ENCODE measurements at regions not wholly inside any gene's neighbourhood (a gene's known extent, or its start where the extent isn't known, plus 50 kb on each side); places are given as distances from the start of the nearest gene placed in this dataset.

DNA sequence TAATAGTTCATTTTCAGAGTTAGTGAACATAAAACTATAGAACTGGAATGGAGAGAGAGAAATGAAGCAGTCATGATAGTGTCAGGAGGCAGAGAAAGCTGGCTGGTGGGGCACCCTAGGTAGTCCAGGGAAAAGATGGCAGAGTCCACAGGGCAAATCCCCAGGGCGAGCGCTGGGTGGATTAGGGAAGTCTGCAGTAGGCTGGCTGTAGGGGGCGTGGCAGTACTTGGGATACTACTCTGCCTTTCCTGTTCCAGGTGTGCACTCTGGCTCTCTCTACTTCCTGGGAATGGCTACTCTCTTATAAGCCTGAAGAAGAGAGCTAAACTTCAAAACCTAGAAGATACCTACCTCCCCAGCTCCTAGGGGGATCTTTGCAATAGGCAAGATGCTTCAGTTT is 232.9 kb upstream of the SLC10A2 start:
- CTCF ChIA-PET: no interaction called here
- DNase-seq (ENCODE audit: low read depth): no peak
- POLR2A ChIA-PET: no interaction called here
- TF ChIP-seq, protein P1, sequence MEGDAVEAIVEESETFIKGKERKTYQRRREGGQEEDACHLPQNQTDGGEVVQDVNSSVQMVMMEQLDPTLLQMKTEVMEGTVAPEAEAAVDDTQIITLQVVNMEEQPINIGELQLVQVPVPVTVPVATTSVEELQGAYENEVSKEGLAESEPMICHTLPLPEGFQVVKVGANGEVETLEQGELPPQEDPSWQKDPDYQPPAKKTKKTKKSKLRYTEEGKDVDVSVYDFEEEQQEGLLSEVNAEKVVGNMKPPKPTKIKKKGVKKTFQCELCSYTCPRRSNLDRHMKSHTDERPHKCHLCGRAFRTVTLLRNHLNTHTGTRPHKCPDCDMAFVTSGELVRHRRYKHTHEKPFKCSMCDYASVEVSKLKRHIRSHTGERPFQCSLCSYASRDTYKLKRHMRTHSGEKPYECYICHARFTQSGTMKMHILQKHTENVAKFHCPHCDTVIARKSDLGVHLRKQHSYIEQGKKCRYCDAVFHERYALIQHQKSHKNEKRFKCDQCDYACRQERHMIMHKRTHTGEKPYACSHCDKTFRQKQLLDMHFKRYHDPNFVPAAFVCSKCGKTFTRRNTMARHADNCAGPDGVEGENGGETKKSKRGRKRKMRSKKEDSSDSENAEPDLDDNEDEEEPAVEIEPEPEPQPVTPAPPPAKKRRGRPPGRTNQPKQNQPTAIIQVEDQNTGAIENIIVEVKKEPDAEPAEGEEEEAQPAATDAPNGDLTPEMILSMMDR (IDR thresholded peaks at IDR 0.05; ENCODE audit: insufficient read depth, low read depth, low read length): no peak
- Histone ChIP-seq H3K36me3 (ENCODE audit: control insufficient read depth, insufficient read depth, low read length) (no peaks in the 10 kb centered on the region), H3K4me3 (ENCODE audit: low read depth, low read length) (no peak overlapping the region), H3K27me3 (ENCODE audit: control insufficient read depth, insufficient read depth, low read length) (no peaks in the 10 kb centered on the region)

DNA sequence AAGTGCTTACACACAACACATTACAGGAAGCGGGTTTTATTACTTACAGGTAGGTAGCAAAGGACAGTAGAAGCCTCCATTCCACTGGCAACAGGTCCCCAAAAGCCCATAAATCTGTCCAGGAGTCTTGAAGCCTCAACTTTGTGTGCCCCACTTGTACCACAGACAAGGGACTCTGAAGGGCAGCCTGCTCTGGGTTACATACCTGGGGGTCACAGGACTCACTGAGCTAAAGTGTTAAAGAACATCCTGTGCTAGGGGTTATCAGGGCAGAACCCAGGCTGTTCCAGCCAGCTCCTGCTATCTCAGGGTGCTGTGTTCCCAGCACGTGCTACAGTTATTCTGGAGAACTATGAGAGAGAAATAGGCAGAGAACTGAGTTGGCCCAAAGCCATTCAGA is 230.9 kb upstream of the SLC10A2 start:
- CTCF ChIA-PET: no interaction called here
- Histone ChIP-seq H3K36me3 (ENCODE audit: control insufficient read depth, insufficient read depth, low read length) (no peaks in the 10 kb centered on the region), H3K27me3 (ENCODE audit: control insufficient read depth, insufficient read depth, low read length) (no peaks in the 10 kb centered on the region), H3K4me3 (ENCODE audit: low read depth, low read length) (no peak overlapping the region)
- DNase-seq (ENCODE audit: low read depth): no peak
- TF ChIP-seq, protein P1 (IDR thresholded peaks at IDR 0.05; ENCODE audit: insufficient read depth, low read depth, low read length): no peak
- POLR2A ChIA-PET: no interaction called here

DNA sequence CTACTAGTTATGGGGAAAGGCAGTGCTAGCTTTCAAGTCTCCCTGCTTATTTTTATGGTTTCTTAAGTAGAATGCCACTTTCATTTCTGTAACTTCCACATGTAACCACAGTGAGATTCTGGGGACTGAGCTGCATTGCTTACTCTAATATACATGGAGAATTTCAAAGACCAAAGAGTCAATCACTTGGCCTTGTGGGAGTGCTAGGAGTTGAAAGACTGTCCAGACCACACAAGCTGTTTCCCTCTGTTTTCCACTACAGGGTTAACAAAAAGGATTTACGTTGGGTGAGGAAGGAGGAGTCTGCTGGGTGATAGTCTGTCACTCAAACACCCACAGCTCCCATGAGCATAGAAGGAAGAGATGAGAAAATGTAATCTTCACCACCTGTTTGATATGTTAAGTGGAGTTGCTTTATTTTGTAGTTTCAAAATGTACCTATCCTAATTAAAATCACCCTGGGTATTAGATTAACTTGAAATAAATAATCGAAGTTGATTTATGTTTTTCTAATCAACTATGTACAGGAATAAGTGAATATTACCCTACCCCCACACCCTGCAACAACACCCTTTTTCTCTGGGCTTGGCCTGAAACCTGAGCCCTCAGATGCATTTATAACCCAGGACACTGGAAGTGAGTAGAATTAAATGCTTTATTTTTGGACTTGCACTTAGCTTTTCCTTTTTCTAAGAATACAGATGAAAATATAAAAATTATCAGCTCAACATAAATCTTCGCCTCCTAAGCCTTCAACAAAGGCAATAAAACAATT is 225.8 kb upstream of the SLC10A2 start:
- DNase-seq (ENCODE audit: low read depth): no peak
- CTCF ChIA-PET: interaction anchor here (1.1 kb wide), 1 partner anchor 18 kb away, joined by 4 read pairs; no protein-coding TSS in a partner anchor
- Histone ChIP-seq H3K36me3 (ENCODE audit: control insufficient read depth, insufficient read depth, low read length) (no peaks in the 10 kb centered on the region), H3K27me3 (ENCODE audit: control insufficient read depth, insufficient read depth, low read length) (no peaks in the 10 kb centered on the region), H3K4me3 (ENCODE audit: low read depth, low read length) (no peak overlapping the region)
- POLR2A ChIA-PET: no interaction called here
- TF ChIP-seq, protein P1 (IDR thresholded peaks at IDR 0.05; ENCODE audit: insufficient read depth, low read depth, low read length): no peak

DNA sequence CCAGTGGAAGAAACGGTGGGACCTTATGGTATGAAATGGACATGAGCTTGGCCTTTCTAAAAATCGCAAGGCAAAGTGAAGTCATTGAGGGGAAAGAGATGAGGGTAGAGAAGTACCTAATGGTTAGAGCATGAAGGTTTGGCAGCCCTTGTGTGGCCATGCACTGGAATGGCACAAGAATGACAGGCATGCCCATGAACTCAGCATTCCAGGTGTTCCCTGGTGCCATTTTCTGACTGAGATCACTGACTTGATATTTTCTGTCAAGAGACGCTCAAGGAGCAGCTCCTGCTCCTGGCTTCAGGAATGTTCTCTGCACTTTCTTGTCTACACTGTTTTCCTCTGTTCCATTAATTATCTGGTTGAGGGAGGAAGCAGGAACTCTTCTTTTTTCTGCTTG is 225.0 kb upstream of the SLC10A2 start:
- TF ChIP-seq, protein P1 (IDR thresholded peaks at IDR 0.05; ENCODE audit: insufficient read depth, low read depth, low read length): no peak
- POLR2A ChIA-PET: no interaction called here
- H3K27me3 ChIP-seq (ENCODE audit: control insufficient read depth, insufficient read depth, low read length): no peaks in the 10 kb centered on the region
- no peaks in the 10 kb centered on the region for H3K36me3 ChIP-seq (ENCODE audit: control insufficient read depth, insufficient read depth, low read length)
- CTCF ChIA-PET: interaction anchor here (1.1 kb wide), 1 partner anchor 18 kb away, joined by 4 read pairs; no protein-coding TSS in a partner anchor
- no peak overlapping the region for H3K4me3 ChIP-seq (ENCODE audit: low read depth, low read length)
- DNase-seq (ENCODE audit: low read depth): no peak

DNA sequence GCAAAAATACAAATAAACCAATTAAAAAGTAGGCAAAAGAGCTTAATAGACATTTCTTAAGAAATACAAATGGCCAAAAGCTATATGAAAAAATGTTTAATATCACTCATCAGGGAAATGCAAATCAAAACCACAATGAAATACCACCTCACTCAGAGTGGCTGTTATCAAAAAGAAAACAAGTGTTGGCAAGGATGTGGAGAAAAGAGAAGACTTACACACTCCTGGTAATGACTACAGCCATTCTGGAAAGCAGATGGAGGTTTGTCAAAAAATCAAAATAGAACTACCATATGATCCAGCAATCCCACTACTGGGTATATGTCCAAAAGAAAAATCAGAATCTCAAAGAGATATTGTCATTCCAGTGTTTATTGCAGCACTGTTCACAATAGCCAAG is 223.5 kb upstream of the SLC10A2 start:
- Histone ChIP-seq H3K27me3 (ENCODE audit: control insufficient read depth, insufficient read depth, low read length) (no peaks in the 10 kb centered on the region), H3K4me3 (ENCODE audit: low read depth, low read length) (no peak overlapping the region), H3K36me3 (ENCODE audit: control insufficient read depth, insufficient read depth, low read length) (no peaks in the 10 kb centered on the region)
- TF ChIP-seq, protein P1 (IDR thresholded peaks at IDR 0.05; ENCODE audit: insufficient read depth, low read depth, low read length): no peak
- ChIA-PET POLR2A (no interaction called here), CTCF (interaction anchor here (0.6 kb wide), 1 partner anchor 40 kb away, joined by 3 read pairs; no protein-coding TSS in a partner anchor)
- no peak for DNase-seq (ENCODE audit: low read depth)

All from BJ (cell line).